ENCODE measurements at regions not wholly inside any gene's neighbourhood (a gene's known extent, or its start where the extent isn't known, plus 50 kb on each side); places are given as distances from the start of the nearest gene placed in this dataset.

- H3K4me1 ChIP-seq (ENCODE audit: control insufficient read depth, extremely low read depth, insufficient read depth, low read length): no peaks in the 10 kb centered on the region
- no peak for DNase-seq (ENCODE audit: low read depth, low spot score)
- intact Hi-C loops (cut with micrococcal nuclease): no loop called here
- no peaks in the 10 kb centered on the region for H3K9me1 ChIP-seq (replicated peaks; ENCODE audit: control insufficient read depth, extremely low read depth, insufficient read depth, low read length)
- TF ChIP-seq GATA2 (IDR thresholded peaks at IDR 0.05; ENCODE audit: insufficient read depth, insufficient read length, low read depth, low read length) (no peak), FOS (IDR thresholded peaks at IDR 0.05; ENCODE audit: borderline replicate concordance, insufficient read depth, low read length) (no peak), CTCF (IDR thresholded peaks at IDR 0.05; ENCODE audit: extremely low read depth in 1 of 2, insufficient read depth in 1 of 2, low read depth in 1 of 2, low read length in 2 of 2) (no peak), MAX (IDR thresholded peaks at IDR 0.05; ENCODE audit: insufficient read depth, insufficient read length) (no peak), MYC (IDR thresholded peaks at IDR 0.05; ENCODE audit: low read depth, low read length) (no peak), POLR2AphosphoS5 (IDR thresholded peaks at IDR 0.05; ENCODE audit: insufficient read depth, low read depth, low read length) (no peak), EZH2 (IDR thresholded peaks at IDR 0.05; ENCODE audit: borderline replicate concordance, low read depth, low read length, severe bottlenecking) (no peak), JUN (IDR thresholded peaks at IDR 0.05; ENCODE audit: borderline replicate concordance, insufficient read depth, insufficient read length, low read depth) (no peak), POLR2A (IDR thresholded peaks at IDR 0.05; ENCODE audit: low read depth, low read length) (no peak)
- ChIA-PET POLR2A (no interaction called here), CTCF (no interaction called here)
- H2AFZ ChIP-seq (ENCODE audit: low read depth, low read length): no peak overlapping the region
- no peaks in the 10 kb centered on the region for H4K20me1 ChIP-seq (replicated peaks; ENCODE audit: control insufficient read depth, extremely low read depth, insufficient read depth, low read length)
- no peak for FAIRE-seq
- H3K27me3 ChIP-seq (ENCODE audit: control insufficient read depth in 2 of 2, insufficient read depth in 2 of 2, low read length in 2 of 2): no peaks in the 10 kb centered on the region
- H3K27ac ChIP-seq (ENCODE audit: insufficient read depth, low read depth, low read length): no peak overlapping the region
- no peaks in the 10 kb centered on the region for H3K36me3 ChIP-seq (ENCODE audit: control insufficient read depth in 2 of 2, extremely low read depth in 1 of 2, insufficient read depth in 2 of 2, low read length in 2 of 2)
- no peak overlapping the region for H3K4me2 ChIP-seq (ENCODE audit: insufficient read depth, low read length)
- H3K9me3 ChIP-seq (replicated peaks; ENCODE audit: control insufficient read depth, insufficient read depth, low read length): peaks cover 2% of the 10 kb centered on the region
- no peak overlapping the region for H3K9ac ChIP-seq (replicated peaks; ENCODE audit: extremely low read depth, insufficient read depth, low read length)
- no peaks in the 10 kb centered on the region for H3K79me2 ChIP-seq (ENCODE audit: control insufficient read depth, insufficient read depth, low read length)
- H3K4me3 ChIP-seq (replicated peaks in 1 of 3; ENCODE audit: insufficient read depth in 1 of 3, low read depth in 1 of 3, low read length in 3 of 3): no peak overlapping the region
- dilution Hi-C loops (cut with MboI; ENCODE audit: extremely low pct_ligation_motif_present, low sequenced_read_pairs): no loop called here
- BruUV-seq (replicated peaks): no TSS peak
These were observed 617.4 kb downstream of the SI start for GRCh38 chr3:164460851-164461250.

Data from endothelial cell of umbilical vein (primary cell).